ENCODE measurements at regions not wholly inside any gene's neighbourhood (a gene's known extent, or its start where the extent isn't known, plus 50 kb on each side); places are given as distances from the start of the nearest gene placed in this dataset.

- Mint-ChIP-seq H3K36me3 (ENCODE audit: low read depth) (no peaks in the 10 kb centered on the region), H3K9me3 (peaks cover 4% of the 10 kb centered on the region), H3K27me3 (ENCODE audit: low read depth) (no peaks in the 10 kb centered on the region), H3K4me3 (no peak overlapping the region), H3K27ac (ENCODE audit: unreplicated experiment) (no peak overlapping the region), H3K4me1 (peaks cover 4% of the 10 kb centered on the region)
- TF ChIP-seq CTCF (conservative IDR thresholded peaks at IDR 0.05) = no peak
- no peak for DNase-seq (ENCODE audit: low read depth, low spot score)
Measured at GRCh38 chr10:33047655-33048054, 89.6 kb upstream of the ITGB1 start.

- no peak for DNase-seq (ENCODE audit: low read depth, low spot score)
- no peak overlapping the region for H3K27ac Mint-ChIP-seq (ENCODE audit: unreplicated experiment)
- H3K4me3 Mint-ChIP-seq = no peak overlapping the region
- no peaks in the 10 kb centered on the region for H3K36me3 Mint-ChIP-seq (ENCODE audit: low read depth)
- H3K4me1 Mint-ChIP-seq = peaks cover 9% of the 10 kb centered on the region
- TF ChIP-seq CTCF (conservative IDR thresholded peaks at IDR 0.05) = no peak
- H3K27me3 Mint-ChIP-seq (ENCODE audit: low read depth) = no peaks in the 10 kb centered on the region
- peaks cover 4% of the 10 kb centered on the region for H3K9me3 Mint-ChIP-seq
Measured at GRCh38 chr10:33046792-33047191, 88.8 kb upstream of the ITGB1 start.

- H3K4me3 Mint-ChIP-seq = no peak overlapping the region
- H3K27me3 Mint-ChIP-seq (ENCODE audit: low read depth) = no peaks in the 10 kb centered on the region
- no peak overlapping the region for H3K27ac Mint-ChIP-seq (ENCODE audit: unreplicated experiment)
- H3K4me1 Mint-ChIP-seq = peaks cover 23% of the 10 kb centered on the region
- TF ChIP-seq CTCF (conservative IDR thresholded peaks at IDR 0.05) = no peak
- H3K36me3 Mint-ChIP-seq (ENCODE audit: low read depth) = no peaks in the 10 kb centered on the region
- no peak for DNase-seq (ENCODE audit: low read depth, low spot score)
- peaks cover 4% of the 10 kb centered on the region for H3K9me3 Mint-ChIP-seq
Measured at GRCh38 chr10:33045421-33045820, 87.4 kb upstream of the ITGB1 start.

- Mint-ChIP-seq H3K4me3 (no peak overlapping the region), H3K9me3 (no peaks in the 10 kb centered on the region), H3K36me3 (ENCODE audit: low read depth) (no peaks in the 10 kb centered on the region), H3K27me3 (ENCODE audit: low read depth) (no peaks in the 10 kb centered on the region), H3K27ac (ENCODE audit: unreplicated experiment) (no peak overlapping the region), H3K4me1 (peaks cover 38% of the 10 kb centered on the region)
- DNase-seq (ENCODE audit: low read depth, low spot score) = no peak
- no peak for TF ChIP-seq CTCF (conservative IDR thresholded peaks at IDR 0.05)
Measured at GRCh38 chr10:33042565-33042964, 84.5 kb upstream of the ITGB1 start.

- Mint-ChIP-seq H3K27ac (ENCODE audit: unreplicated experiment) (no peak overlapping the region), H3K4me1 (peaks cover 38% of the 10 kb centered on the region), H3K4me3 (no peak overlapping the region), H3K9me3 (no peaks in the 10 kb centered on the region), H3K27me3 (ENCODE audit: low read depth) (no peaks in the 10 kb centered on the region), H3K36me3 (ENCODE audit: low read depth) (no peaks in the 10 kb centered on the region)
- no peak for TF ChIP-seq CTCF (conservative IDR thresholded peaks at IDR 0.05)
- no peak for DNase-seq (ENCODE audit: low read depth, low spot score)
Measured at GRCh38 chr10:33041783-33042437, 83.9 kb upstream of the ITGB1 start.

All from neural crest cell (in vitro differentiated cells).